Left renal pelvis (tissue), 4 donors: ENCODE measurements at regions not wholly inside any gene's neighbourhood (a gene's known extent, or its start where the extent isn't known, plus 50 kb on each side); places are given as distances from the start of the nearest gene placed in this dataset.

ENCODE experiments used
- DNase-seq, 4 donors: peaks; one replicate each; pipeline ENCODE4 v3.0.0-alpha.2; 2013; ENCODE audit warnings: low read depth in 4 of 4, low spot score in 3 of 4

GRCh38 chr12:124517260-124518050 lies 50.0 kb downstream of the NCOR2 start:
- no peak for DNase-seq

DNA sequence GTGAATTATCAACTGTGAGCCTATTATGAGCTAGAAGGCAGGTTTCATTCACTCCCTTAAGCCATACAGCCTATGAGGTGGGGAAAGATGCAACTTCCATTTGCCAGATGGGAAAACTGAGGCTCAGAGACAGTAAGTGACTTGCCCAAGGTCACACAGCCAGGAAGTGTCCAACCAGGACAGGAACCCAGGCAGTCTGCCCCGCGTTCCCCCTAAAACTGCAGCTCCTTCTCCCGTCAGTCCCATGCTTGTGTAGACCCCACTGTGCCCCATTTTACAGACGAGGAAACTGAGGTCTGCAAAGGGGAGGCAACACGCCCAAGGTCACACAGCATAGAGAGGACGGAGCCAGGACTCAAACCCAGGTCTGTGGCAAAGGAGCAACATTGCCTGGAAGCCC lies 50.6 kb downstream of the NCOR2 start:
- DNase-seq, result no peak

DNA sequence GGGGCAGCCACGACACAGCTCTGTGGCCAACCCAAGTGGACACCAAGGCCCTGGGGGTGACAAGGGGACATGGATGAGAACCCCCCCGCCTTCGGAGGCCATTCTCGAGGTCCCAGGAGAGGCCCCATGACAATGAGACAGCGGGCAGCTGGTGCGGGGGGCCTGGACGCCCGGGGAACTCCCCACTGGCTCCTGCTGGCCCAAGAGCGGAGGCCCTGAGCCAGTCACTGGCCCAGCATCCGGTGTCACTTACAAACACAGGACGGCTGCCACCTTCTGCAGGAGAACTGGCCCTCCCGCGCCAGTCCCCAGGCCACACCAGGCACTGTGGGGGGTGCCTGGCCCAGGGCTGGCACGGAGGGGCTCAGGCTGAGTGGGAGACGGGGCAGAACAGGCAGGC lies 51.4 kb downstream of the NCOR2 start:
- DNase-seq, result no peak

GRCh38 chr12:124514996-124515932 lies 52.1 kb downstream of the NCOR2 start:
- DNase-seq, result no peak

GRCh38 chr12:124514145-124514995 lies 53.0 kb downstream of the NCOR2 start:
- no peak for DNase-seq

DNA sequence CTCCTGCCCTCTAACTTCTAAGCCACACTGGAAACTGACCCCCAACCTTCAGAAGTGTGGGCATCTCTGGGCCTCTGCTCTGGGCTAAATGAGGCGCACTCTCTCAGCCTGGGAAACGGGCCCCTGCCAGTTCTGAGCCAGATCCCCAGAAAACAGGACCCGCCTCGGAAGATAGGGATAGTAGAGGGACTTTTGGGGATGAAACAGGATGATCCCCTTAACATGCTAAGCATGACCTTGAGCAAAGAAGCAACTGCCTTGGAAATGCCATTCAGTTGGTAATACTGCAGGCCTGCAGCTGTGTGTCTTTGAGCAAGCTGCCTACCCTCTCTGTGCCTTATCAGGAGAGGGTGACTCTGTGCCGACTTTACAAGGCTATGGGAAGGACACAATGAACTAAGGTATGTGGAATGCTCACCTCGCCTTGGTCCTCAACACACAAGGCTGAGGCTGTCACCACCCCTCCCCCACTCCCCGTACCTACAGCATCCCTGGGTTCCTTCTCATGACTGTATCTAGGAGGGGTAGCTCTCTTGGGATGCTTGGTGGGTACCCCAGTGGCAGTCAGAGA lies 54.0 kb downstream of the NCOR2 start:
- DNase-seq, result no peak

GRCh38 chr12:124512667-124513296 lies 54.6 kb downstream of the NCOR2 start:
- DNase-seq, result no peak

DNA sequence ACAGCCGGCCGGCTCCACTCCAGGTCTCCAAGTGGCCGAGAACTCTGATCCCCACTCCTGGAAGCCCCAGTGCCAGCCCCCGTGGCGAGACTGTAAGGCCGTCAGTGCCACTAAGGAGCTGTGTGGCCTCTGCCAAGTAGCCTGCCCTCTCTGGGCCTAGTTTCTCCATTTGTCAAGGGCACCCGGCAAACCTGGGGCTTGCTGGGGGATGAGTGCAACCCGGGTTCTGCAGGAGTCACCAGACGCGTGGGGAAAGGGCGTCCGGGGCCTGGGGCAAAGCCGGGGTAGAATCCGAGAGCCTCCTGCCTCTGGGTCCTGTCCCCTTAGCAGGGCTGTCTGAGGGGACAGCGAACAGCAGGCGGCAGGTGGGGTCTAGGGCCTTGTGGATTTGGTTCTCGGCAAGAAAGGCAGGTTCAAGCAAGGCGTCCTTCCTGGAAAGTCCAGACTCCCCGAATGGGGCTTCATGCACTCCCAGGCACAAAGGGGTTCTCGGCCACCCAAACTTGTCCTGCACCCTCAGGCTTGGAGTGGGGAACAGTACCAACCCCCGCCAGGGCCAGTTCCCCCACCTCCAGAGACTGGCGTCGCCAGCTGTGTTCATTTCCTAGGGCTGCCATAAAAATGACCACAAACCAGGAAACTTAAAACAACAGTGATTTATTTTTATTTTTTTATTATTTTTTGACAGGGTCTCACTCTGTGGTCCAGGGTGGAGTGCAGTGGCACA lies 56.0 kb downstream of the NCOR2 start:
- no peak for DNase-seq

DNA sequence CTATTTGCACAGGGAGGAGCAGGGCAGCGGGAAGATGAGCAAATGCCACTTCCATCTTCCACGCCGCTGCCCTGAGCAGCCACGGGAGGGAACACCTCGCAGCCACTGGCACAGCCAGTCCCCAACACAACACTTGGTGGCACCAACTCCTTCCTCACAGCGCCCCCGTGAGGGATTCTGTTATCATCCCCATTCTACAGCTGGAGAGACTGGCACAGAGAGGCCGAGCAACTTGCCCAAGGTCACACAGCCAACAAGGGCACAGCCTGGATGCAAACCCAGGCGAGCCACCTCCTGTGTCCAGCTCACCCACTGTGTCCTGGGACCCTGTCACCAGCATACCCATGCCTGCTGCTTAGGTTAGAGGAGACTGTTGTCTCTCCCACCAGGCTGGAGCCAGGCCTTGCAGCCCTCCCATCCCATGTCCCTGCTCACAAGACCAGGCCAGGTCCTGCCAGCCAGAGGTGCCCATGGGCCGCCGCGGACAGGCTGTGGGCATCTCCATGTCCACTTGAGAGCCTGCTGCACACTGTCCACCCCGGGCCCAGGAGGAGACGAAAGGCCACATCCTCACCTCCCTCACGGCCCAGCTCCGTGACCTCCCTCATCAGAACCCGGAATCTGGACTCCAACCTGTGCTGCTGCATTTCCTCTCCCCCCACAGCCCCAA lies 57.0 kb downstream of the NCOR2 start:
- DNase-seq, result no peak

DNA sequence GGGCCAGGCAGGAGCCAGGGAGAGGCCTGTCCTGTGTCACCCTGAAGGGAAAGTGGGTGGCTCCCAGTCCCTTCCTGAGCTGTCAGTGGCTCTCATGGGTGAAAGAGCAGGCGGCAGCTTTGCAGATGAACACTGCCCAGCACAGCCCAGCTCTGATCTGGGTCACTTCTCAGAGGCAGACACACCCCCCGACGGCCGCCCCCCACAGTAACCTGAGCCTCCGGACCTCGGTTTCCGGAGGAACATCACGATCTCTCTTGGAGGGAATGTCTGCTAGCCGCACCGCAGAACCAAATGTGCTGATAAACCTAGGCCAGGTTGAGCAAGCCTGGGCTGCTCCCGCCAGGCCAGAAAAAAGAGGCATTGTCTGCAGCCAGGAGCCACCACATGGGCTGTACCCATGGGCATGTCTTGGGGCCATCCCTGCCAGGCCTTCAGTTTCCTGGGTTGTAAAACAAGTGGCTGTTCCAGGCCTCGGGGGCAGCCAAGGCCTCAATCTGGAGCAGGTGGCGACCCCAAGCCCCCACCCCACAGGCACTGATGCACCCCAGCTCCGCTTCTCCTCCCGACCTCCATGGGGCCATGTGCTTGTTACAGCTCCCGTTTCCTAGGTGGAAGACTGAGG lies 57.6 kb downstream of the NCOR2 start:
- DNase-seq, result peak in 1 of 4 donors; percentile 64

- no peak for DNase-seq
Observed at GRCh38 chr12:124509300-124509675, 58.1 kb downstream of the NCOR2 start.

- DNase-seq, result no peak
Observed at GRCh38 chr12:124508381-124509079, 58.9 kb downstream of the NCOR2 start.

DNA sequence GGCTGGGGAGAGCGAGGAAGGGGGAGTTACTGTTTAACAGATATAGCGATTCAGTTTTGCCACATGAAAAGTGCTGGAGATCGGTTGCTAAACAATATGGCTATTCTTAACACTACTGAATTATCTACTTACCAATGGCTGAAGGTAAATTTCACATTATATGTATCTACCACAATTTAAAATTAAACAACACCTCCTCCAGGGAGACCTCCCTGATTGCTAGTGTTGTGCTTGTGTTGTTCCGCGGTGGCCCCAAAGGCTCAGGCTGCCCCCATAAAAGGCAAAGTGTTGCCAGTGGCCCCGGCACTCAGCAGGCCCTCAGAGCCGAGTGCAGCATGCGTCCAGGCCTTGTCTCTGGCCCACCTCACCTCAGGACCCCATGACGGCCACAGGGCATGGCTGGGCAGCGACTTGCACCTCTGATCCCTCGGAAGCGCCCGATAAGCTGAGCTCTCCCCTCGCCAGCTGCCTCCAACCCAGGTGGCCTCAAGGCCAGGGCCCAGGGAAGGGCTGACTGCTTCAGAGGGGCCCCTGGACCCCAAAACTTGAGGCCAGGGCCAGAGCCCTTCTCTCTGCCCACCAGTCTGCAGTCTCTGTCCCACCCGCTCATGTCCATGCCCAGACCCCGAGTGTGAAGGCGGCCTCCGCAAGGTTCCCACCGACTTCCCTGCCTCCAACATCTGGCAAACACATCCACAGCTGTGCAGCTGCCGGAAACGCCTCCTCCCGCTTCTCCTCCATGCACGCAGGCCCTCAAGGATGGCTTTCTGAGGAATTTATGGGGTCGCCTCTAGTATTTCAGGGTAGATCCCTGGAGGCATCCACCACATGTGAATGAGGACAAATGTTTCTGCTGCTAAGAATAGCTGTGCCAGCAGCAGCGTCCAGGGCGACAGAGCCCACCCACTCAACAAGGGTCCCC lies 60.0 kb downstream of the NCOR2 start:
- no peak for DNase-seq

DNA sequence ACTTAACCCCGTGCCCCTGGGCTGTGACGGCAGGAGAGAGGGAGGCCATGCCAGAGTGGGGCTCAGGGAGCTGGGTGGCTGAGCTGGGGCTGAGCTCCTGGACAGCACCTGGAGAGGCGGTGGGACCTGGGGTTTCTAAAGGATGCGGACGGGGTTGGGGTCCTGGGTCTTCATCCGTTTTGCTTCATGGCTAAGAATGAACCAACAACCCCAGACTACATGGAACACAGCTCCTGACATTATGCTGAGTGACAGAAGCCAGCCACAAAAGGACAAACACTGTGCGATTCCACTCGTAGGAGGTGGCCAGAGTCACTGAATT lies 60.6 kb downstream of the NCOR2 start:
- no peak for DNase-seq

GRCh38 chr12:124506145-124506831 lies 61.1 kb downstream of the NCOR2 start:
- DNase-seq, result no peak
